ENCODE measurements at regions not wholly inside any gene's neighbourhood (a gene's known extent, or its start where the extent isn't known, plus 50 kb on each side); places are given as distances from the start of the nearest gene placed in this dataset.

GRCh38 chr3:187914231-187914630 lies 169.0 kb upstream of the BCL6 start:
- WGBS, 2 donors, result 83 to 86% methylated on average over 7 of the region's 7 CpGs
- Histone ChIP-seq H3K9me3 (ENCODE audit: control insufficient read depth in 4 of 4, insufficient read depth in 3 of 4, low read length in 3 of 4) (no peaks in the 10 kb centered on the region), H3K4me3 (no peak overlapping the region), H3K36me3 (ENCODE audit: control insufficient read depth in 4 of 4, insufficient read depth in 4 of 4, low read length in 4 of 4) (no peaks in the 10 kb centered on the region), H3K27me3 (ENCODE audit: control insufficient read depth in 3 of 3, insufficient read depth in 3 of 3, low read length in 2 of 3) (no peaks in the 10 kb centered on the region), H3K4me1 (ENCODE audit: control insufficient read depth in 5 of 5, insufficient read depth in 5 of 5, low read length in 5 of 5) (peaks cover 0 to 8% (median 0%) of the 10 kb centered on the region in 5 donors), H3K9ac (ENCODE audit: insufficient read depth in 1 of 2, low read length in 2 of 2) (no peak overlapping the region), H3K27ac (ENCODE audit: low read depth in 1 of 2, low read length in 1 of 2) (peak overlapping the region in 1 of 2 donors; percentile 35)
- DNase-seq, result no peak
- no peak for ATAC-seq (ENCODE audit: insufficient read depth, low FRiP score)
- TF ChIP-seq, protein P1, sequence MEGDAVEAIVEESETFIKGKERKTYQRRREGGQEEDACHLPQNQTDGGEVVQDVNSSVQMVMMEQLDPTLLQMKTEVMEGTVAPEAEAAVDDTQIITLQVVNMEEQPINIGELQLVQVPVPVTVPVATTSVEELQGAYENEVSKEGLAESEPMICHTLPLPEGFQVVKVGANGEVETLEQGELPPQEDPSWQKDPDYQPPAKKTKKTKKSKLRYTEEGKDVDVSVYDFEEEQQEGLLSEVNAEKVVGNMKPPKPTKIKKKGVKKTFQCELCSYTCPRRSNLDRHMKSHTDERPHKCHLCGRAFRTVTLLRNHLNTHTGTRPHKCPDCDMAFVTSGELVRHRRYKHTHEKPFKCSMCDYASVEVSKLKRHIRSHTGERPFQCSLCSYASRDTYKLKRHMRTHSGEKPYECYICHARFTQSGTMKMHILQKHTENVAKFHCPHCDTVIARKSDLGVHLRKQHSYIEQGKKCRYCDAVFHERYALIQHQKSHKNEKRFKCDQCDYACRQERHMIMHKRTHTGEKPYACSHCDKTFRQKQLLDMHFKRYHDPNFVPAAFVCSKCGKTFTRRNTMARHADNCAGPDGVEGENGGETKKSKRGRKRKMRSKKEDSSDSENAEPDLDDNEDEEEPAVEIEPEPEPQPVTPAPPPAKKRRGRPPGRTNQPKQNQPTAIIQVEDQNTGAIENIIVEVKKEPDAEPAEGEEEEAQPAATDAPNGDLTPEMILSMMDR (IDR thresholded peaks at IDR 0.05; ENCODE audit: control extremely low read depth, extremely low read depth), result no peak

- H3K9me3 ChIP-seq (ENCODE audit: control insufficient read depth in 4 of 4, insufficient read depth in 3 of 4, low read length in 3 of 4), result no peaks in the 10 kb centered on the region
- no peak overlapping the region for H3K27ac ChIP-seq (ENCODE audit: low read depth in 1 of 2, low read length in 1 of 2)
- 63 to 75% methylated on average over 2 of the region's 2 CpGs for WGBS, 2 donors
- no peaks in the 10 kb centered on the region for H3K36me3 ChIP-seq (ENCODE audit: control insufficient read depth in 4 of 4, insufficient read depth in 4 of 4, low read length in 4 of 4)
- TF ChIP-seq, protein P1 (IDR thresholded peaks at IDR 0.05; ENCODE audit: control extremely low read depth, extremely low read depth), result no peak
- DNase-seq, result no peak
- peaks cover 0 to 8% (median 0%) of the 10 kb centered on the region in 5 donors for H3K4me1 ChIP-seq (ENCODE audit: control insufficient read depth in 5 of 5, insufficient read depth in 5 of 5, low read length in 5 of 5)
- no peak overlapping the region for H3K4me3 ChIP-seq
- no peak for ATAC-seq (ENCODE audit: insufficient read depth, low FRiP score)
- no peaks in the 10 kb centered on the region for H3K27me3 ChIP-seq (ENCODE audit: control insufficient read depth in 3 of 3, insufficient read depth in 3 of 3, low read length in 2 of 3)
- no peak overlapping the region for H3K9ac ChIP-seq (ENCODE audit: insufficient read depth in 1 of 2, low read length in 2 of 2)
These were observed 170.8 kb upstream of the BCL6 start for GRCh38 chr3:187916072-187916471.

GRCh38 chr3:187918081-187918644 lies 172.9 kb upstream of the BCL6 start:
- 66 to 69% methylated on average over 5 of the region's 5 CpGs for WGBS, 2 donors
- Histone ChIP-seq H3K9me3 (ENCODE audit: control insufficient read depth in 4 of 4, insufficient read depth in 3 of 4, low read length in 3 of 4) (no peaks in the 10 kb centered on the region), H3K4me1 (ENCODE audit: control insufficient read depth in 5 of 5, insufficient read depth in 5 of 5, low read length in 5 of 5) (peaks cover 0 to 11% (median 0%) of the 10 kb centered on the region in 5 donors), H3K4me3 (no peak overlapping the region), H3K27ac (ENCODE audit: low read depth in 1 of 2, low read length in 1 of 2) (no peak overlapping the region), H3K36me3 (ENCODE audit: control insufficient read depth in 4 of 4, insufficient read depth in 4 of 4, low read length in 4 of 4) (no peaks in the 10 kb centered on the region), H3K27me3 (ENCODE audit: control insufficient read depth in 3 of 3, insufficient read depth in 3 of 3, low read length in 2 of 3) (no peaks in the 10 kb centered on the region), H3K9ac (ENCODE audit: insufficient read depth in 1 of 2, low read length in 2 of 2) (no peak overlapping the region)
- TF ChIP-seq, protein P1 (IDR thresholded peaks at IDR 0.05; ENCODE audit: control extremely low read depth, extremely low read depth), result no peak
- DNase-seq, result no peak
- no peak for ATAC-seq (ENCODE audit: insufficient read depth, low FRiP score)

DNA sequence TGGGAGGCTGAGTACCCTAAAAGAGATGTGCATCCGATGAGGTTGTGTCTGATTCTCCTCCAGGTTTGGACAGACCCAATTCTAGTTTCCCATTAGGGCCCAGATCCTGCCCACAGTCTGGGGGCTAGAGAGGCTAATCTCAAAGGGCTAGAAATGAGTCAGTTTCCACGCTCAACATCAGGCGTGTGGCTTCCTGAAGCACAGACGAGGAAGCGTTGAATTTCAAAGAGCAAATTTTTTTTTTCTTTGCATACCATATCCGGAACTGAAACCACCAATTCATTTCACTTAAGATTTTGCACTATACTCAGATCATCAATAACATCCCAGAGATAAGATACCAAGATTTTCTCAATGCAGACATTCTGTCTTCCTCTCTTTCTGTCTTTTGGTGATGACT lies 173.8 kb upstream of the BCL6 start:
- ATAC-seq (ENCODE audit: insufficient read depth, low FRiP score), result no peak
- Histone ChIP-seq H3K36me3 (ENCODE audit: control insufficient read depth in 4 of 4, insufficient read depth in 4 of 4, low read length in 4 of 4) (no peaks in the 10 kb centered on the region), H3K4me1 (ENCODE audit: control insufficient read depth in 5 of 5, insufficient read depth in 5 of 5, low read length in 5 of 5) (peaks cover 0 to 11% (median 0%) of the 10 kb centered on the region in 5 donors), H3K27ac (ENCODE audit: low read depth in 1 of 2, low read length in 1 of 2) (no peak overlapping the region), H3K9me3 (ENCODE audit: control insufficient read depth in 4 of 4, insufficient read depth in 3 of 4, low read length in 3 of 4) (no peaks in the 10 kb centered on the region), H3K9ac (ENCODE audit: insufficient read depth in 1 of 2, low read length in 2 of 2) (no peak overlapping the region), H3K4me3 (no peak overlapping the region), H3K27me3 (ENCODE audit: control insufficient read depth in 3 of 3, insufficient read depth in 3 of 3, low read length in 2 of 3) (no peaks in the 10 kb centered on the region)
- TF ChIP-seq, protein P1 (IDR thresholded peaks at IDR 0.05; ENCODE audit: control extremely low read depth, extremely low read depth), result no peak
- WGBS, 2 donors, result 26 to 50% methylated on average over 6 of the region's 6 CpGs
- DNase-seq, result no peak

Data from lung (tissue), 11 donors.